GM12878 (cell line): ENCODE measurements at regions not wholly inside any gene's neighbourhood (a gene's known extent, or its start where the extent isn't known, plus 50 kb on each side); places are given as distances from the start of the nearest gene placed in this dataset.

ENCODE experiments used
- CBX3 ChIP-seq: fragments of 200-600 bp; sonication (generic); IDR thresholded peaks from 2 replicates; pipeline ENCODE4 v1.6.1; 2016; ENCODE audit warnings: low read depth, borderline replicate concordance
- ETV6 ChIP-seq, 2 experiments: fragments of 450-650 bp in 1 of 2; IDR thresholded peaks in 1 of 2; conservative IDR thresholded peaks in 1 of 2; 2 replicates each; pipeline ENCODE4 v1.6.1; 2014; ENCODE audit warnings: antibody characterized with exemption in 1 of 2, borderline replicate concordance in 1 of 2, low read depth in 1 of 2, mild to moderate bottlenecking in 1 of 2, moderate library complexity in 1 of 2
- NBN ChIP-seq: fragments of 450-650 bp; IDR thresholded peaks from 2 replicates; pipeline ENCODE4 v1.6.1; 2016
- TAF1 ChIP-seq: IDR thresholded peaks from 2 replicates; pipeline ENCODE4 v1.6.1; 2011; ENCODE audit warnings: mild to moderate bottlenecking, low read depth, low read length, borderline replicate concordance
- ZNF217 ChIP-seq: fragments of 450-650 bp; IDR thresholded peaks from 2 replicates; pipeline ENCODE4 v1.6.1; 2017; ENCODE audit warnings: antibody characterized with exemption, mild to moderate bottlenecking
- TF ChIP-seq, protein P1 (sequence below): fragments of 450-650 bp; IDR thresholded peaks from 2 replicates; pipeline ENCODE4 v1.6.1; 2017; ENCODE audit warnings: mild to moderate bottlenecking, moderate library complexity
- TF ChIP-seq, protein P2 (sequence below), 3 experiments: IDR thresholded peaks in 2 of 3; conservative IDR thresholded peaks in 1 of 3; 2 replicates each; pipeline ENCODE4 v1.5.1; 2011; ENCODE audit warnings: low read depth in 3 of 3, low read length in 3 of 3, mild to moderate bottlenecking in 3 of 3, control low read depth in 2 of 3, moderate library complexity in 2 of 3, inconsistent platforms in 1 of 3, mixed read lengths in 1 of 3; ENCODE audit not compliant: control insufficient read depth in 2 of 3, insufficient read depth in 1 of 3; ENCODE audit errors: extremely low read depth in 1 of 3

DNA sequence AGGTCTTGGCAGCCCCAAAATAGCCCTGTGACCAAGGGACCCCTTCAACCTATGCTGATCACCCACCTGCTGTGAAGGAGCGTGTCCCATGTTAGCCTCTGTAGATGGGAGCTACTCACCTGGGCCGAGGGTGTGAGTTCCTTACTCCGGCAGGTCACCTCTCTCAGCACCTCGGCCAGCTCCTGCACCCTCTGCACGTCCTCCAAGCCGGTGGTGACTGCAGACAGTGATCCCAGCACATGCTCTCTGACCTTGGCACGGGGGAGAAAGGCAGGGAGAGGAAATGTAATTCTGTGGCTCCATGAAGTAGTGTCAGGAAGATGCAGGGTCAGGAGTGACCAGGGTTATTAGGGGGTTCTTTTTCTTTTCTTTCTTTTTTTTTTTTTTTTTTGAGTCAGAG, 67.7 kb upstream of the BCO1 start:
- TF ChIP-seq, protein P1, sequence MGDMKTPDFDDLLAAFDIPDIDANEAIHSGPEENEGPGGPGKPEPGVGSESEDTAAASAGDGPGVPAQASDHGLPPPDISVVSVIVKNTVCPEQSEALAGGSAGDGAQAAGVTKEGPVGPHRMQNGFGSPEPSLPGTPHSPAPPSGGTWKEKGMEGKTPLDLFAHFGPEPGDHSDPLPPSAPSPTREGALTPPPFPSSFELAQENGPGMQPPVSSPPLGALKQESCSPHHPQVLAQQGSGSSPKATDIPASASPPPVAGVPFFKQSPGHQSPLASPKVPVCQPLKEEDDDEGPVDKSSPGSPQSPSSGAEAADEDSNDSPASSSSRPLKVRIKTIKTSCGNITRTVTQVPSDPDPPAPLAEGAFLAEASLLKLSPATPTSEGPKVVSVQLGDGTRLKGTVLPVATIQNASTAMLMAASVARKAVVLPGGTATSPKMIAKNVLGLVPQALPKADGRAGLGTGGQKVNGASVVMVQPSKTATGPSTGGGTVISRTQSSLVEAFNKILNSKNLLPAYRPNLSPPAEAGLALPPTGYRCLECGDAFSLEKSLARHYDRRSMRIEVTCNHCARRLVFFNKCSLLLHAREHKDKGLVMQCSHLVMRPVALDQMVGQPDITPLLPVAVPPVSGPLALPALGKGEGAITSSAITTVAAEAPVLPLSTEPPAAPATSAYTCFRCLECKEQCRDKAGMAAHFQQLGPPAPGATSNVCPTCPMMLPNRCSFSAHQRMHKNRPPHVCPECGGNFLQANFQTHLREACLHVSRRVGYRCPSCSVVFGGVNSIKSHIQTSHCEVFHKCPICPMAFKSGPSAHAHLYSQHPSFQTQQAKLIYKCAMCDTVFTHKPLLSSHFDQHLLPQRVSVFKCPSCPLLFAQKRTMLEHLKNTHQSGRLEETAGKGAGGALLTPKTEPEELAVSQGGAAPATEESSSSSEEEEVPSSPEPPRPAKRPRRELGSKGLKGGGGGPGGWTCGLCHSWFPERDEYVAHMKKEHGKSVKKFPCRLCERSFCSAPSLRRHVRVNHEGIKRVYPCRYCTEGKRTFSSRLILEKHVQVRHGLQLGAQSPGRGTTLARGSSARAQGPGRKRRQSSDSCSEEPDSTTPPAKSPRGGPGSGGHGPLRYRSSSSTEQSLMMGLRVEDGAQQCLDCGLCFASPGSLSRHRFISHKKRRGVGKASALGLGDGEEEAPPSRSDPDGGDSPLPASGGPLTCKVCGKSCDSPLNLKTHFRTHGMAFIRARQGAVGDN: no peak
- no peak for TF ChIP-seq NBN
- TF ChIP-seq, protein P2, sequence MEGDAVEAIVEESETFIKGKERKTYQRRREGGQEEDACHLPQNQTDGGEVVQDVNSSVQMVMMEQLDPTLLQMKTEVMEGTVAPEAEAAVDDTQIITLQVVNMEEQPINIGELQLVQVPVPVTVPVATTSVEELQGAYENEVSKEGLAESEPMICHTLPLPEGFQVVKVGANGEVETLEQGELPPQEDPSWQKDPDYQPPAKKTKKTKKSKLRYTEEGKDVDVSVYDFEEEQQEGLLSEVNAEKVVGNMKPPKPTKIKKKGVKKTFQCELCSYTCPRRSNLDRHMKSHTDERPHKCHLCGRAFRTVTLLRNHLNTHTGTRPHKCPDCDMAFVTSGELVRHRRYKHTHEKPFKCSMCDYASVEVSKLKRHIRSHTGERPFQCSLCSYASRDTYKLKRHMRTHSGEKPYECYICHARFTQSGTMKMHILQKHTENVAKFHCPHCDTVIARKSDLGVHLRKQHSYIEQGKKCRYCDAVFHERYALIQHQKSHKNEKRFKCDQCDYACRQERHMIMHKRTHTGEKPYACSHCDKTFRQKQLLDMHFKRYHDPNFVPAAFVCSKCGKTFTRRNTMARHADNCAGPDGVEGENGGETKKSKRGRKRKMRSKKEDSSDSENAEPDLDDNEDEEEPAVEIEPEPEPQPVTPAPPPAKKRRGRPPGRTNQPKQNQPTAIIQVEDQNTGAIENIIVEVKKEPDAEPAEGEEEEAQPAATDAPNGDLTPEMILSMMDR (IDR thresholded peaks at IDR 0.05 in 2 of 3, conservative IDR thresholded peaks at IDR 0.05 in 1 of 3; ENCODE audit: control insufficient read depth in 2 of 3, extremely low read depth in 1 of 3, insufficient read depth in 1 of 3, low read depth in 3 of 3, low read length in 3 of 3): no peak
- TF ChIP-seq ZNF217: no peak
- TF ChIP-seq CBX3: no peak
- no peak for TF ChIP-seq ETV6 (conservative IDR thresholded peaks at IDR 0.05 in 1 of 2, IDR thresholded peaks at IDR 0.05 in 1 of 2; ENCODE audit: borderline replicate concordance in 1 of 2, low read depth in 1 of 2)
- TF ChIP-seq TAF1: no peak
